ENCODE measurements at regions not wholly inside any gene's neighbourhood (a gene's known extent, or its start where the extent isn't known, plus 50 kb on each side); places are given as distances from the start of the nearest gene placed in this dataset.

- H3K9me3 ChIP-seq (ENCODE audit: control insufficient read depth, insufficient read depth, low read length) = no peaks in the 10 kb centered on the region
- ChIA-PET CTCF (interaction anchor here (1.0 to 1.8 kb wide), 2 partner anchors 8 to 62 kb away, joined by 3 to 4 read pairs; no protein-coding TSS in a partner anchor), POLR2A (no interaction called here)
- no peaks in the 10 kb centered on the region for H3K27me3 ChIP-seq (ENCODE audit: control insufficient read depth, insufficient read depth, low read length)
- DNase-seq (ENCODE audit: low read depth, low spot score) = no peak
- H3K27ac ChIP-seq (ENCODE audit: low read depth, low read length) = no peak overlapping the region
- H3K4me3 ChIP-seq (ENCODE audit: low read depth, low read length) = no peak overlapping the region
- TF ChIP-seq, protein P1, sequence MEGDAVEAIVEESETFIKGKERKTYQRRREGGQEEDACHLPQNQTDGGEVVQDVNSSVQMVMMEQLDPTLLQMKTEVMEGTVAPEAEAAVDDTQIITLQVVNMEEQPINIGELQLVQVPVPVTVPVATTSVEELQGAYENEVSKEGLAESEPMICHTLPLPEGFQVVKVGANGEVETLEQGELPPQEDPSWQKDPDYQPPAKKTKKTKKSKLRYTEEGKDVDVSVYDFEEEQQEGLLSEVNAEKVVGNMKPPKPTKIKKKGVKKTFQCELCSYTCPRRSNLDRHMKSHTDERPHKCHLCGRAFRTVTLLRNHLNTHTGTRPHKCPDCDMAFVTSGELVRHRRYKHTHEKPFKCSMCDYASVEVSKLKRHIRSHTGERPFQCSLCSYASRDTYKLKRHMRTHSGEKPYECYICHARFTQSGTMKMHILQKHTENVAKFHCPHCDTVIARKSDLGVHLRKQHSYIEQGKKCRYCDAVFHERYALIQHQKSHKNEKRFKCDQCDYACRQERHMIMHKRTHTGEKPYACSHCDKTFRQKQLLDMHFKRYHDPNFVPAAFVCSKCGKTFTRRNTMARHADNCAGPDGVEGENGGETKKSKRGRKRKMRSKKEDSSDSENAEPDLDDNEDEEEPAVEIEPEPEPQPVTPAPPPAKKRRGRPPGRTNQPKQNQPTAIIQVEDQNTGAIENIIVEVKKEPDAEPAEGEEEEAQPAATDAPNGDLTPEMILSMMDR (IDR thresholded peaks at IDR 0.05; ENCODE audit: low read depth, low read length) = no peak
These were observed 100.9 kb downstream of the FAS start for GRCh38 chr10:89091496-89091895.

GRCh38 chr10:89090756-89091445, 100.3 kb downstream of the FAS start:
- Histone ChIP-seq H3K9me3 (ENCODE audit: control insufficient read depth, insufficient read depth, low read length) (no peaks in the 10 kb centered on the region), H3K4me3 (ENCODE audit: low read depth, low read length) (no peak overlapping the region), H3K27me3 (ENCODE audit: control insufficient read depth, insufficient read depth, low read length) (no peaks in the 10 kb centered on the region), H3K27ac (ENCODE audit: low read depth, low read length) (no peak overlapping the region)
- ChIA-PET POLR2A (no interaction called here), CTCF (interaction anchor here (1.8 kb wide), 1 partner anchor 61 kb away, joined by 4 read pairs; no protein-coding TSS in a partner anchor)
- TF ChIP-seq, protein P1 (IDR thresholded peaks at IDR 0.05; ENCODE audit: low read depth, low read length) = no peak
- no peak for DNase-seq (ENCODE audit: low read depth, low spot score)

GRCh38 chr10:89086801-89087521, 96.4 kb downstream of the FAS start:
- Histone ChIP-seq H3K27ac (ENCODE audit: low read depth, low read length) (peak overlapping the region; percentile 43), H3K4me3 (ENCODE audit: low read depth, low read length) (no peak overlapping the region), H3K27me3 (ENCODE audit: control insufficient read depth, insufficient read depth, low read length) (no peaks in the 10 kb centered on the region), H3K9me3 (ENCODE audit: control insufficient read depth, insufficient read depth, low read length) (no peaks in the 10 kb centered on the region)
- TF ChIP-seq, protein P1 (IDR thresholded peaks at IDR 0.05; ENCODE audit: low read depth, low read length) = no peak
- DNase-seq (ENCODE audit: low read depth, low spot score) = peak; percentile 43
- POLR2A ChIA-PET = interaction anchor here (0.5 to 0.9 kb wide), 3 partner anchors 51 to 120 kb away, joined by 3 read pairs; partner anchors contain the start of gene CH25H
- CTCF ChIA-PET = interaction anchor here (0.9 kb wide), 1 partner anchor 57 kb away, joined by 3 read pairs; no protein-coding TSS in a partner anchor

GRCh38 chr10:89085153-89085552, 94.6 kb downstream of the FAS start:
- CTCF ChIA-PET = no interaction called here
- DNase-seq (ENCODE audit: low read depth, low spot score) = no peak

More at GRCh38 chr10:89085153-89085552, 94.6 kb downstream of the FAS start:
- Histone ChIP-seq H3K27ac (ENCODE audit: low read depth, low read length) (no peak overlapping the region), H3K9me3 (ENCODE audit: control insufficient read depth, insufficient read depth, low read length) (no peaks in the 10 kb centered on the region), H3K4me3 (ENCODE audit: low read depth, low read length) (no peak overlapping the region), H3K27me3 (ENCODE audit: control insufficient read depth, insufficient read depth, low read length) (no peaks in the 10 kb centered on the region)
- POLR2A ChIA-PET = no interaction called here
- TF ChIP-seq, protein P1 (IDR thresholded peaks at IDR 0.05; ENCODE audit: low read depth, low read length) = no peak

All from AG04450 (cell line).